A549 (cell line): ENCODE measurements at regions not wholly inside any gene's neighbourhood (a gene's known extent, or its start where the extent isn't known, plus 50 kb on each side); places are given as distances from the start of the nearest gene placed in this dataset.

Experiments used
- ATAC-seq, 2 experiments: fragments of 200-7000 bp in 1 of 2; fragments of >200 bp in 1 of 2; cut with Nextera tagmentation in 1 of 2; cut with Tn5 transposase in 1 of 2; 3 replicates each; pipeline versions ENCODE4 v1.8.0 to v1.9.1; 2018 to 2020; ENCODE audit warnings: mild to moderate bottlenecking in 1 of 2, moderate library complexity in 1 of 2
- CTCF ChIA-PET: fragments of 300-600 bp; sonication (Branson Sonifier 250); formaldehyde crosslinking; extraction: SDS; loops from one replicate; lab custom pipeline; 2021; ENCODE audit warnings: antibody characterized with exemption, inconsistent platforms; lab: Yijun Ruan, JAX
- POLR2A ChIA-PET: fragments of 350-600 bp; formaldehyde crosslinking; extraction: SDS; loops from one replicate; lab custom pipeline; 2021; ENCODE audit warnings: antibody characterized with exemption, inconsistent platforms; lab: Yijun Ruan, JAX
- DNase-seq, 2 experiments: peaks; one replicate each; pipeline versions ENCODE4 v3.0.0 to v3.0.0-alpha.2; 2011 to 2016; ENCODE audit warnings: low read depth in 1 of 2, low spot score in 1 of 2
- FAIRE-seq: peaks from 2 replicates; lab custom pipeline; 2011; peaks lifted over from hg19 to GRCh38; lab: Jason Lieb, UNC
- H3K27ac ChIP-seq, 2 experiments: fragments of >200 bp; sonication (Bioruptor Twin); formaldehyde crosslinking; 3 replicates each; pipeline ENCODE4 v1.5.1; 2016 to 2017
- H3K4me1 ChIP-seq: fragments of >200 bp; sonication (Bioruptor Twin); formaldehyde crosslinking; 3 replicates; pipeline ENCODE4 v1.6.1; 2016
- H3K4me2 ChIP-seq: fragments of >200 bp; sonication (Bioruptor Twin); formaldehyde crosslinking; 3 replicates; pipeline ENCODE4 v1.6.1; 2016
- H3K4me3 ChIP-seq: fragments of >200 bp; sonication (Bioruptor Twin); formaldehyde crosslinking; 3 replicates; pipeline ENCODE4 v1.5.1; 2016
- H3K9me3 ChIP-seq: fragments of >200 bp; sonication (Bioruptor Twin); formaldehyde crosslinking; 3 replicates; pipeline ENCODE4 v1.6.1; 2016
- BHLHE40 ChIP-seq: IDR thresholded peaks from 2 replicates; pipeline ENCODE4 v1.6.1; 2012; ENCODE audit warnings: low read depth, low read length, inconsistent platforms
- CBX2 ChIP-seq: fragments of 200-600 bp; sonication (generic); IDR thresholded peaks from 2 replicates; pipeline ENCODE4 v1.6.1; 2016; ENCODE audit warnings: low read depth, mild to moderate bottlenecking, borderline replicate concordance
- CHD2 ChIP-seq: fragments of 150-350 bp; IDR thresholded peaks from 2 replicates; pipeline ENCODE4 v1.6.1; 2014; ENCODE audit warnings: low read length; ENCODE audit not compliant: partially characterized antibody
- CHD4 ChIP-seq: fragments of 200-600 bp; sonication (generic); IDR thresholded peaks from 2 replicates; pipeline ENCODE4 v1.6.1; 2016; ENCODE audit warnings: antibody characterized with exemption, mild to moderate bottlenecking, borderline replicate concordance
- CTCF ChIP-seq: fragments of >200 bp; sonication (Bioruptor Twin); formaldehyde crosslinking; IDR thresholded peaks from 3 replicates; pipeline ENCODE4 v1.5.1; 2016
- EHF ChIP-seq: fragments of 250-450 bp; sonication (Bioruptor Pico); IDR thresholded peaks from 2 replicates; pipeline ENCODE4 v1.5.0; 2020; ENCODE audit warnings: mild to moderate bottlenecking
- EP300 ChIP-seq, 2 experiments: fragments of >200 bp; sonication (Bioruptor Twin); formaldehyde crosslinking; IDR thresholded peaks; 2 replicates in 1 of 2; 3 replicates in 1 of 2; pipeline ENCODE4 v1.6.1; 2016 to 2017
- FOSL2 ChIP-seq, 2 experiments: fragments of 450-650 bp in 1 of 2; fragments of >200 bp in 1 of 2; sonication (Bioruptor Twin) in 1 of 2; formaldehyde crosslinking; IDR thresholded peaks; 2 replicates each; pipeline versions ENCODE4 v1.5.0 to v1.6.1; 2016 to 2020; ENCODE audit warnings: mild to moderate bottlenecking in 1 of 2, moderate library complexity in 1 of 2
- GATA3 ChIP-seq: IDR thresholded peaks from 2 replicates; pipeline ENCODE4 v1.6.1; 2012; ENCODE audit warnings: borderline replicate concordance
- HOXA7 ChIP-seq: fragments of 250-450 bp; sonication (Bioruptor Pico); IDR thresholded peaks from 2 replicates; pipeline ENCODE4 v1.5.0; 2020; ENCODE audit warnings: mild to moderate bottlenecking, moderate library complexity
- HOXB13 ChIP-seq: fragments of 250-450 bp; sonication (Bioruptor Pico); IDR thresholded peaks from 2 replicates; pipeline ENCODE4 v1.5.0; 2020; ENCODE audit warnings: low read depth, mild to moderate bottlenecking, moderate library complexity
- JUN ChIP-seq, 2 experiments: fragments of >200 bp; sonication (Bioruptor Twin); formaldehyde crosslinking; IDR thresholded peaks; 2 replicates in 1 of 2; 3 replicates in 1 of 2; pipeline ENCODE4 v1.6.1; 2016 to 2017
- KDM1A ChIP-seq: fragments of 200-600 bp; sonication (generic); IDR thresholded peaks from 2 replicates; pipeline ENCODE4 v1.6.1; 2016; ENCODE audit warnings: low read depth, mild to moderate bottlenecking
- MAFK ChIP-seq: fragments of 450-650 bp; IDR thresholded peaks from 2 replicates; pipeline ENCODE4 v1.6.1; 2014; ENCODE audit not compliant: partially characterized antibody
- MAX ChIP-seq: IDR thresholded peaks from 2 replicates; pipeline ENCODE4 v1.6.1; 2012
- MYC ChIP-seq: IDR thresholded peaks from 2 replicates; pipeline ENCODE4 v1.6.1; 2012; ENCODE audit warnings: mild to moderate bottlenecking, inconsistent platforms, low read length, improper control_type of control experiment, borderline replicate concordance
- PHF8 ChIP-seq: fragments of 200-600 bp; sonication (generic); IDR thresholded peaks from 2 replicates; pipeline ENCODE4 v1.6.1; 2016; ENCODE audit warnings: low read depth, mild to moderate bottlenecking, antibody characterized with exemption, moderate library complexity, borderline replicate concordance
- POLR2A ChIP-seq: IDR thresholded peaks from 2 replicates; pipeline ENCODE4 v1.6.1; 2012; ENCODE audit warnings: mild to moderate bottlenecking, low read length
- RNF2 ChIP-seq: fragments of 200-600 bp; sonication (generic); IDR thresholded peaks from 2 replicates; pipeline ENCODE4 v1.6.1; 2016; ENCODE audit warnings: low read depth, mild to moderate bottlenecking, antibody characterized with exemption, moderate library complexity, borderline replicate concordance
- TFCP2L1 ChIP-seq: fragments of 250-450 bp; sonication (Bioruptor Pico); IDR thresholded peaks from 2 replicates; pipeline ENCODE4 v1.5.0; 2021; ENCODE audit warnings: mild to moderate bottlenecking
- ZNF302 ChIP-seq: fragments of 250-450 bp; sonication (Bioruptor Pico); IDR thresholded peaks from 2 replicates; pipeline ENCODE4 v1.9.0; 2021; ENCODE audit warnings: inconsistent platforms, mild to moderate bottlenecking, moderate library complexity
- ZSCAN20 ChIP-seq: fragments of 250-450 bp; sonication (Bioruptor Pico); IDR thresholded peaks from 2 replicates; pipeline ENCODE4 v1.8.0; 2022; ENCODE audit warnings: mild to moderate bottlenecking, moderate library complexity
- WGBS: methylation state at CpG from one replicate; pipeline ENCODE4 v1.1.6; 2017; ENCODE audit errors: missing lambda C conversion rate; 5-methylcytosine and 5-hydroxymethylcytosine counted together
- TF ChIP-seq, protein P1 (sequence below): fragments of 250-450 bp; sonication (Bioruptor Pico); IDR thresholded peaks from 2 replicates; pipeline ENCODE4 v1.5.0; 2021; ENCODE audit warnings: mild to moderate bottlenecking, moderate library complexity, borderline replicate concordance
- TF ChIP-seq, protein P2 (sequence below): fragments of 200-600 bp; sonication (generic); IDR thresholded peaks from 2 replicates; pipeline ENCODE4 v1.6.1; 2016; ENCODE audit warnings: antibody characterized with exemption, mild to moderate bottlenecking, moderate library complexity
- TF ChIP-seq, protein P3 (sequence below): fragments of 150-350 bp; IDR thresholded peaks from 2 replicates; pipeline ENCODE4 v1.6.1; 2014; ENCODE audit warnings: low read depth, mild to moderate bottlenecking, low read length

- TF ChIP-seq, protein P1, sequence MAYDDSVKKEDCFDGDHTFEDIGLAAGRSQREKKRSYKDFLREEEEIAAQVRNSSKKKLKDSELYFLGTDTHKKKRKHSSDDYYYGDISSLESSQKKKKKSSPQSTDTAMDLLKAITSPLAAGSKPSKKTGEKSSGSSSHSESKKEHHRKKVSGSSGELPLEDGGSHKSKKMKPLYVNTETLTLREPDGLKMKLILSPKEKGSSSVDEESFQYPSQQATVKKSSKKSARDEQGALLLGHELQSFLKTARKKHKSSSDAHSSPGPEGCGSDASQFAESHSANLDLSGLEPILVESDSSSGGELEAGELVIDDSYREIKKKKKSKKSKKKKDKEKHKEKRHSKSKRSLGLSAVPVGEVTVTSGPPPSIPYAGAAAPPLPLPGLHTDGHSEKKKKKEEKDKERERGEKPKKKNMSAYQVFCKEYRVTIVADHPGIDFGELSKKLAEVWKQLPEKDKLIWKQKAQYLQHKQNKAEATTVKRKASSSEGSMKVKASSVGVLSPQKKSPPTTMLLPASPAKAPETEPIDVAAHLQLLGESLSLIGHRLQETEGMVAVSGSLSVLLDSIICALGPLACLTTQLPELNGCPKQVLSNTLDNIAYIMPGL (CRISPR knock-in tag) = no peak
Observed at GRCh38 chr4:62209757-62210485, 1009.8 kb downstream of the ADGRL3 start (continued).

- ChIA-PET CTCF (no interaction called here), POLR2A (no interaction called here)
- H3K4me2 ChIP-seq = no peak overlapping the region
- ATAC-seq = no peak
- no peak for DNase-seq
- WGBS = 8% methylated on average over 4 of the region's 4 CpGs
- H3K27ac ChIP-seq = no peak overlapping the region
- FAIRE-seq = no peak
- no peaks in the 10 kb centered on the region for H3K9me3 ChIP-seq
- no peak overlapping the region for H3K4me3 ChIP-seq
- TF ChIP-seq, protein P2, sequence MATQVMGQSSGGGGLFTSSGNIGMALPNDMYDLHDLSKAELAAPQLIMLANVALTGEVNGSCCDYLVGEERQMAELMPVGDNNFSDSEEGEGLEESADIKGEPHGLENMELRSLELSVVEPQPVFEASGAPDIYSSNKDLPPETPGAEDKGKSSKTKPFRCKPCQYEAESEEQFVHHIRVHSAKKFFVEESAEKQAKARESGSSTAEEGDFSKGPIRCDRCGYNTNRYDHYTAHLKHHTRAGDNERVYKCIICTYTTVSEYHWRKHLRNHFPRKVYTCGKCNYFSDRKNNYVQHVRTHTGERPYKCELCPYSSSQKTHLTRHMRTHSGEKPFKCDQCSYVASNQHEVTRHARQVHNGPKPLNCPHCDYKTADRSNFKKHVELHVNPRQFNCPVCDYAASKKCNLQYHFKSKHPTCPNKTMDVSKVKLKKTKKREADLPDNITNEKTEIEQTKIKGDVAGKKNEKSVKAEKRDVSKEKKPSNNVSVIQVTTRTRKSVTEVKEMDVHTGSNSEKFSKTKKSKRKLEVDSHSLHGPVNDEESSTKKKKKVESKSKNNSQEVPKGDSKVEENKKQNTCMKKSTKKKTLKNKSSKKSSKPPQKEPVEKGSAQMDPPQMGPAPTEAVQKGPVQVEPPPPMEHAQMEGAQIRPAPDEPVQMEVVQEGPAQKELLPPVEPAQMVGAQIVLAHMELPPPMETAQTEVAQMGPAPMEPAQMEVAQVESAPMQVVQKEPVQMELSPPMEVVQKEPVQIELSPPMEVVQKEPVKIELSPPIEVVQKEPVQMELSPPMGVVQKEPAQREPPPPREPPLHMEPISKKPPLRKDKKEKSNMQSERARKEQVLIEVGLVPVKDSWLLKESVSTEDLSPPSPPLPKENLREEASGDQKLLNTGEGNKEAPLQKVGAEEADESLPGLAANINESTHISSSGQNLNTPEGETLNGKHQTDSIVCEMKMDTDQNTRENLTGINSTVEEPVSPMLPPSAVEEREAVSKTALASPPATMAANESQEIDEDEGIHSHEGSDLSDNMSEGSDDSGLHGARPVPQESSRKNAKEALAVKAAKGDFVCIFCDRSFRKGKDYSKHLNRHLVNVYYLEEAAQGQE = no peak
- no peak for TF ChIP-seq FOSL2 (IDR thresholded peaks at IDR 0.05)
- TF ChIP-seq FOSL2 (CRISPR knock-in tag; IDR thresholded peaks at IDR 0.05) = no peak
- no peak for TF ChIP-seq ZNF302 (CRISPR knock-in tag)
- no peak for TF ChIP-seq GATA3
- TF ChIP-seq BHLHE40 = no peak
- no peak for TF ChIP-seq ZSCAN20 (CRISPR knock-in tag)
- no peak for TF ChIP-seq POLR2A
- TF ChIP-seq JUN (IDR thresholded peaks at IDR 0.05) = no peak
- no peak for TF ChIP-seq KDM1A
- TF ChIP-seq CHD4 = no peak
- TF ChIP-seq CHD2 = no peak
- TF ChIP-seq MAX = no peak
- TF ChIP-seq CBX2 = no peak
- no peak for TF ChIP-seq MAFK
- no peak for TF ChIP-seq PHF8
- no peak for TF ChIP-seq HOXB13 (CRISPR knock-in tag)
- TF ChIP-seq EP300 (IDR thresholded peaks at IDR 0.05) = no peak
- no peak for TF ChIP-seq TFCP2L1 (CRISPR knock-in tag)
- no peak for TF ChIP-seq EHF (CRISPR knock-in tag)
- H3K4me1 ChIP-seq = no peaks in the 10 kb centered on the region
Observed at GRCh38 chr4:62208921-62209320, 1008.8 kb downstream of the ADGRL3 start.

DNA sequence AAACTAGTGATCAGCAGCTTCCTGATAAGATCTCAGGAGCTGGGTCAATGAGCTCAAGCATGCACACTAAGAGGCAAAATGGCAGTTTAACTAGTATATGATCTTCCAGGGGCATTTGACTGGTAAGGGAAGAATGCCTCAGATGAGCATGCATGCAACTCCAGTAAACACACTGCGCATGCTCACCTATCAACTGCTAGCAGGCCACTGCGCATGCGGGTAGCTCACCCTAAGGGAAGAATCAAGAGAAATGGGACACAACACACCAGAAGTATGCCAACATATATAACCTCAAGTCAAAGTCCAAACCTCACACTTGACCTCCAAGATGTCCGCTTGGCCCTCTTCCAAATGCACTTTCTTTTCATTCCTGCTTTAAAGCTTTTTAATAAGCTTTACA, 1004.0 kb downstream of the ADGRL3 start:
- H3K4me3 ChIP-seq = no peak overlapping the region
- H3K27ac ChIP-seq = no peak overlapping the region
- TF ChIP-seq HOXA7 (CRISPR knock-in tag) (no peak), RNF2 (no peak), MAFK (no peak), CHD4 (no peak), MYC (no peak), CTCF (no peak)
- TF ChIP-seq, protein P3, sequence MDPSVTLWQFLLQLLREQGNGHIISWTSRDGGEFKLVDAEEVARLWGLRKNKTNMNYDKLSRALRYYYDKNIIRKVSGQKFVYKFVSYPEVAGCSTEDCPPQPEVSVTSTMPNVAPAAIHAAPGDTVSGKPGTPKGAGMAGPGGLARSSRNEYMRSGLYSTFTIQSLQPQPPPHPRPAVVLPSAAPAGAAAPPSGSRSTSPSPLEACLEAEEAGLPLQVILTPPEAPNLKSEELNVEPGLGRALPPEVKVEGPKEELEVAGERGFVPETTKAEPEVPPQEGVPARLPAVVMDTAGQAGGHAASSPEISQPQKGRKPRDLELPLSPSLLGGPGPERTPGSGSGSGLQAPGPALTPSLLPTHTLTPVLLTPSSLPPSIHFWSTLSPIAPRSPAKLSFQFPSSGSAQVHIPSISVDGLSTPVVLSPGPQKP = no peak
- H3K9me3 ChIP-seq = no peaks in the 10 kb centered on the region
- WGBS = 66% methylated on average over 4 of the region's 4 CpGs
- POLR2A ChIA-PET = no interaction called here
- ATAC-seq = no peak
- FAIRE-seq = no peak
- H3K4me2 ChIP-seq = no peak overlapping the region
- CTCF ChIA-PET = no interaction called here
- H3K4me1 ChIP-seq = no peaks in the 10 kb centered on the region
- no peak for DNase-seq
